ENCODE measurements at regions not wholly inside any gene's neighbourhood (a gene's known extent, or its start where the extent isn't known, plus 50 kb on each side); places are given as distances from the start of the nearest gene placed in this dataset.

DNA sequence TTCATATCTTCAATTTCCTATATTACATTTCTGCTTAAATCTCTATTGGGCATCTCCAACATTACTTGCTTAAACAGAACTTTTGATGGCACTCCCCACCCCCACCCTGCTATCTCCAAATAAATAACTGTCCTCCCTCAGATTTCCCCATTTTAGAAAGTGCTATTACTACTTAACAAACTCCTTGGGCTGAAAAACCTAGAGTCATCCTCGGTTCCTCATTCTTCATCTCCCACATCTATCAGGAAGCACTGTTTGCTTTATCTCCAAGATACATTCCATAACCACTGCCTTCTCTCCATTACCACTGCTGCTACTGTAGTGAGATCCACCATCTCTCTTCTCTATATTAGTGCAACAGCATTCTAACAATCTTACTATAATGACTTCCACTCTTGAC is 150.4 kb upstream of the CYRIA start:
- Histone ChIP-seq H2BK15ac (ENCODE audit: low read depth, low read length) (no peak overlapping the region), H4K8ac (replicated peaks; ENCODE audit: insufficient read length, low read depth, low read length) (no peak overlapping the region), H3K4ac (ENCODE audit: low read depth, low read length) (no peak overlapping the region), H3K27me3 (ENCODE audit: insufficient read depth, low read length) (no peaks in the 10 kb centered on the region), H3K23ac (ENCODE audit: insufficient read length, low read depth, low read length) (no peak overlapping the region), H2AK5ac (ENCODE audit: insufficient read length, low read length) (no peak overlapping the region), H2BK5ac (ENCODE audit: insufficient read length, low read length) (no peak overlapping the region), H3T11ph (ENCODE audit: low read length) (no peak overlapping the region), H2BK120ac (ENCODE audit: low read depth, low read length, poor library complexity, severe bottlenecking) (no peak overlapping the region), H3K79me1 (ENCODE audit: insufficient read depth, low read depth, low read length, poor library complexity, severe bottlenecking) (no peaks in the 10 kb centered on the region), H3K18ac (ENCODE audit: insufficient read length, low read depth, low read length) (no peak overlapping the region), H4K91ac (ENCODE audit: insufficient read length, low read depth, low read length) (no peak overlapping the region), H4K5ac (ENCODE audit: insufficient read length, low read depth, low read length) (no peak overlapping the region), H3K56ac (ENCODE audit: insufficient read length, low read depth, low read length) (no peak overlapping the region), H3K9ac (ENCODE audit: extremely low read depth, insufficient read length, low read length) (no peak overlapping the region), H4K20me1 (ENCODE audit: control insufficient read depth, insufficient read depth, insufficient read length) (no peaks in the 10 kb centered on the region), H3K4me1 (ENCODE audit: insufficient read depth, low read length) (no peaks in the 10 kb centered on the region), H3K14ac (ENCODE audit: insufficient read depth, low read length) (no peak overlapping the region), H2BK12ac (ENCODE audit: insufficient read length, low read depth, low read length) (no peak overlapping the region), H3K27ac (ENCODE audit: insufficient read length, low read depth, low read length) (no peak overlapping the region), H3K9me3 (ENCODE audit: control insufficient read depth, low read depth, low read length) (no peaks in the 10 kb centered on the region), H2BK20ac (ENCODE audit: low read depth, low read length, poor library complexity, severe bottlenecking) (no peak overlapping the region), H3K4me2 (ENCODE audit: insufficient read depth, insufficient read length, low read length) (no peak overlapping the region), H2AFZ (ENCODE audit: low read length) (no peak overlapping the region), H3K23me2 (ENCODE audit: insufficient read length, low read depth, low read length, poor library complexity, severe bottlenecking) (no peaks in the 10 kb centered on the region), H3K79me2 (ENCODE audit: insufficient read depth, low read length) (no peaks in the 10 kb centered on the region)
- Mint-ChIP-seq H3K27me3 (ENCODE audit: low read depth) (peaks cover 2% of the 10 kb centered on the region; the same call in 1 of the 2 replicates), H3K4me1 (no peaks in the 10 kb centered on the region), H3K9me3 (no peaks in the 10 kb centered on the region), H3K27ac (no peak overlapping the region), H3K36me3 (ENCODE audit: insufficient read depth in 1 of 3, low read depth in 3 of 3) (no peaks in the 10 kb centered on the region), H3K4me3 (no peak overlapping the region)
- TF ChIP-seq, protein P1, sequence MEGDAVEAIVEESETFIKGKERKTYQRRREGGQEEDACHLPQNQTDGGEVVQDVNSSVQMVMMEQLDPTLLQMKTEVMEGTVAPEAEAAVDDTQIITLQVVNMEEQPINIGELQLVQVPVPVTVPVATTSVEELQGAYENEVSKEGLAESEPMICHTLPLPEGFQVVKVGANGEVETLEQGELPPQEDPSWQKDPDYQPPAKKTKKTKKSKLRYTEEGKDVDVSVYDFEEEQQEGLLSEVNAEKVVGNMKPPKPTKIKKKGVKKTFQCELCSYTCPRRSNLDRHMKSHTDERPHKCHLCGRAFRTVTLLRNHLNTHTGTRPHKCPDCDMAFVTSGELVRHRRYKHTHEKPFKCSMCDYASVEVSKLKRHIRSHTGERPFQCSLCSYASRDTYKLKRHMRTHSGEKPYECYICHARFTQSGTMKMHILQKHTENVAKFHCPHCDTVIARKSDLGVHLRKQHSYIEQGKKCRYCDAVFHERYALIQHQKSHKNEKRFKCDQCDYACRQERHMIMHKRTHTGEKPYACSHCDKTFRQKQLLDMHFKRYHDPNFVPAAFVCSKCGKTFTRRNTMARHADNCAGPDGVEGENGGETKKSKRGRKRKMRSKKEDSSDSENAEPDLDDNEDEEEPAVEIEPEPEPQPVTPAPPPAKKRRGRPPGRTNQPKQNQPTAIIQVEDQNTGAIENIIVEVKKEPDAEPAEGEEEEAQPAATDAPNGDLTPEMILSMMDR (conservative IDR thresholded peaks at IDR 0.05): no peak
- WGBS (ENCODE audit: extremely low coverage, insufficient read length, low lambda C conversion rate): no CpG with 5 or more reads among the region's 1 CpG
- no peak for DNase-seq

Measured in H9 (cell line).